Stomach (tissue), 8 donors: ENCODE measurements at regions not wholly inside any gene's neighbourhood (a gene's known extent, or its start where the extent isn't known, plus 50 kb on each side); places are given as distances from the start of the nearest gene placed in this dataset.

Experiments used
- DNase-seq, 2 donors: peaks; one replicate each; pipeline versions ENCODE4 v3.0.0 to v3.0.0-alpha.2; 2013 to 2019
- H3K27ac ChIP-seq, 5 donors: fragments of 200-600 bp in 4 of 5; sonication (generic) in 4 of 5; one replicate each; pipeline ENCODE4 v1.5.1; 2013 to 2019; ENCODE audit warnings: mild to moderate bottlenecking in 1 of 5, moderate library complexity in 1 of 5
- H3K27me3 ChIP-seq, 3 donors: fragments of 200-600 bp; sonication (generic); one replicate each; pipeline ENCODE4 v1.5.1; 2017 to 2019; ENCODE audit warnings: mixed run types in 1 of 3
- H3K36me3 ChIP-seq, 4 donors: fragments of 200-600 bp; sonication (generic); 1 replicate in 3 of 4; 2 replicates in 1 of 4; pipeline ENCODE4 v1.5.1; 2016 to 2019
- H3K4me1 ChIP-seq, 4 donors: fragments of 200-600 bp; sonication (generic); one replicate each; pipeline ENCODE4 v1.5.1; 2016 to 2019
- H3K4me3 ChIP-seq, 4 donors: fragments of 200-600 bp; sonication (generic) in 3 of 4; one replicate each; pipeline ENCODE4 v1.5.1; 2016 to 2019; ENCODE audit warnings: mild to moderate bottlenecking in 1 of 4
- H3K9me3 ChIP-seq, 4 donors: fragments of 200-600 bp; sonication (generic); one replicate each; pipeline ENCODE4 v1.5.1; 2016 to 2019
- EP300 ChIP-seq: sonication (generic); formaldehyde crosslinking; IDR thresholded peaks from one replicate; pipeline ENCODE4 v1.6.1; 2017; ENCODE audit warnings: antibody characterized with exemption
- POLR2A ChIP-seq, 4 donors: fragments of 450-650 bp; IDR thresholded peaks; one replicate each; pipeline ENCODE4 v1.6.1; 2016; ENCODE audit warnings: antibody characterized with exemption in 4 of 4, control low read depth in 2 of 4, mild to moderate bottlenecking in 1 of 4, moderate library complexity in 1 of 4
- POLR2AphosphoS5 ChIP-seq, 3 donors: sonication (generic); formaldehyde crosslinking; IDR thresholded peaks; one replicate each; pipeline ENCODE4 v1.6.1; 2016; ENCODE audit warnings: antibody characterized with exemption in 3 of 3
- WGBS, 5 donors: extraction: QIAGEN DNeasy Blood & Tissue Kit in 3 of 5; methylation state at CpG; one replicate each; pipeline versions ENCODE4 v1.1.5 to v1.1.7; 2013 to 2018; 5-methylcytosine and 5-hydroxymethylcytosine counted together
- intact Hi-C: fragments of 100-400 bp; cut with DNase I; formaldehyde crosslinking; loops from one replicate; pipeline ENCODE4 v1.15.1; 2023; ENCODE audit warnings: low total_unique reads
- TF ChIP-seq, protein P1 (sequence below), 7 experiments: fragments of 450-650 bp in 4 of 7; fragments of 200-600 bp in 3 of 7; sonication (generic) in 3 of 7; IDR thresholded peaks; one replicate each; pipeline ENCODE4 v1.5.1; 2016 to 2019; ENCODE audit warnings: antibody characterized with exemption in 7 of 7, control low read depth in 2 of 7, mild to moderate bottlenecking in 1 of 7
- donor health status: healthy with polysubstance abuse.
- donor health status: Bipolar disorder and iron deficiency.
- donor health status: healthy.

DNA sequence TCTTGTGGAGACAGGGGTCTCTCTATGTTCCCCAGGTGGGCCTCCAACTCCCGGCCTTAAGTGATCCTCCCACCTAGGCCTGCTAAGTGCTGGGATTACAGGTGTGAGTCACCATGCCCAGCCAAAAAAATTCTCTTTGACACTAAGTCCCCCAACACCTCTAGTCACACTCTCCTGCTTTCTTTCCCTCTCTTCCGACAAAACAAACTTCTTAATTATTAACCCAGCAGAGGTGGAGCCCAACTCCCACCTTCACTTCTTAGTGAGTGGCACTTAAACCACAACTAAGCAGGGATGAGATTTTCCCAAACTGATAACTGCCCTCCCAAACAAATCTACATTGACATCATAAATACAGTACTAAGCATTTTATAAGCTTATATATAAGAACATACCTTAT lies 60.5 kb upstream of the PMAIP1 start:
- no peaks in the 10 kb centered on the region for H3K4me1 ChIP-seq
- H3K27ac ChIP-seq = no peak overlapping the region
- no peaks in the 10 kb centered on the region for H3K9me3 ChIP-seq
- WGBS, 5 donors = 58 to 71% (median 68%) methylated on average over 2 of the region's 2 CpGs
- no peak overlapping the region for H3K4me3 ChIP-seq
- no peaks in the 10 kb centered on the region for H3K36me3 ChIP-seq
- H3K27me3 ChIP-seq = peaks cover 0 to 17% (median 0%) of the 10 kb centered on the region in 3 donors
- no peak for DNase-seq
- TF ChIP-seq POLR2A (IDR thresholded peaks at IDR 0.05) (no peak), EP300 (no peak), POLR2AphosphoS5 (IDR thresholded peaks at IDR 0.05) (no peak)
- TF ChIP-seq, protein P1, sequence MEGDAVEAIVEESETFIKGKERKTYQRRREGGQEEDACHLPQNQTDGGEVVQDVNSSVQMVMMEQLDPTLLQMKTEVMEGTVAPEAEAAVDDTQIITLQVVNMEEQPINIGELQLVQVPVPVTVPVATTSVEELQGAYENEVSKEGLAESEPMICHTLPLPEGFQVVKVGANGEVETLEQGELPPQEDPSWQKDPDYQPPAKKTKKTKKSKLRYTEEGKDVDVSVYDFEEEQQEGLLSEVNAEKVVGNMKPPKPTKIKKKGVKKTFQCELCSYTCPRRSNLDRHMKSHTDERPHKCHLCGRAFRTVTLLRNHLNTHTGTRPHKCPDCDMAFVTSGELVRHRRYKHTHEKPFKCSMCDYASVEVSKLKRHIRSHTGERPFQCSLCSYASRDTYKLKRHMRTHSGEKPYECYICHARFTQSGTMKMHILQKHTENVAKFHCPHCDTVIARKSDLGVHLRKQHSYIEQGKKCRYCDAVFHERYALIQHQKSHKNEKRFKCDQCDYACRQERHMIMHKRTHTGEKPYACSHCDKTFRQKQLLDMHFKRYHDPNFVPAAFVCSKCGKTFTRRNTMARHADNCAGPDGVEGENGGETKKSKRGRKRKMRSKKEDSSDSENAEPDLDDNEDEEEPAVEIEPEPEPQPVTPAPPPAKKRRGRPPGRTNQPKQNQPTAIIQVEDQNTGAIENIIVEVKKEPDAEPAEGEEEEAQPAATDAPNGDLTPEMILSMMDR (IDR thresholded peaks at IDR 0.05) = no peak
- intact Hi-C loops = no loop called here

DNA sequence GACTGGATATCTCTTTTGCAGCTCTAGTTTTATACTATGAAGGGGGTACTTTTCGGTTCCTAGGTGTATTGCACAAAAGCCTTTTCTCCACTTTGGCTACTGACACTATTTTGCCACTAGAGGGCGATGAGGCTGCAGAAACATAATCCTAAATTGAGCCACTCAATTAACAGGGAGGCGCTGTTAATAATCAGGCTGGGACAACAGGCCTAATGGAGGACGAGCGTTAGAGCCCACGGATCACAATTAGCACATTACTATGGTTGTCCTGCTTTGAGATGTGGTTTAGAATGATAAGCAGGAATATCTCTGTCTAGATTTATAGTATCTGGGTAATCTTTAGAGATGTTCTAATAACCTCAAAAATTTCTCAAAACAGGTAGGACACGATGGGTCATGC lies 62.2 kb upstream of the PMAIP1 start:
- intact Hi-C loops = no loop called here
- 15 to 22% (median 17%) methylated on average over 7 of the region's 7 CpGs for WGBS, 5 donors
- Histone ChIP-seq H3K36me3 (no peaks in the 10 kb centered on the region), H3K27me3 (peaks cover 0 to 17% (median 0%) of the 10 kb centered on the region in 3 donors), H3K27ac (no peak overlapping the region), H3K4me3 (no peak overlapping the region), H3K9me3 (no peaks in the 10 kb centered on the region), H3K4me1 (no peaks in the 10 kb centered on the region)
- no peak for TF ChIP-seq POLR2A (IDR thresholded peaks at IDR 0.05)
- TF ChIP-seq, protein P1 (IDR thresholded peaks at IDR 0.05) = peak in 5 of 7 experiments; percentile 40 to 87 (median 67)
- DNase-seq = peak; percentile 39 to 76

DNA sequence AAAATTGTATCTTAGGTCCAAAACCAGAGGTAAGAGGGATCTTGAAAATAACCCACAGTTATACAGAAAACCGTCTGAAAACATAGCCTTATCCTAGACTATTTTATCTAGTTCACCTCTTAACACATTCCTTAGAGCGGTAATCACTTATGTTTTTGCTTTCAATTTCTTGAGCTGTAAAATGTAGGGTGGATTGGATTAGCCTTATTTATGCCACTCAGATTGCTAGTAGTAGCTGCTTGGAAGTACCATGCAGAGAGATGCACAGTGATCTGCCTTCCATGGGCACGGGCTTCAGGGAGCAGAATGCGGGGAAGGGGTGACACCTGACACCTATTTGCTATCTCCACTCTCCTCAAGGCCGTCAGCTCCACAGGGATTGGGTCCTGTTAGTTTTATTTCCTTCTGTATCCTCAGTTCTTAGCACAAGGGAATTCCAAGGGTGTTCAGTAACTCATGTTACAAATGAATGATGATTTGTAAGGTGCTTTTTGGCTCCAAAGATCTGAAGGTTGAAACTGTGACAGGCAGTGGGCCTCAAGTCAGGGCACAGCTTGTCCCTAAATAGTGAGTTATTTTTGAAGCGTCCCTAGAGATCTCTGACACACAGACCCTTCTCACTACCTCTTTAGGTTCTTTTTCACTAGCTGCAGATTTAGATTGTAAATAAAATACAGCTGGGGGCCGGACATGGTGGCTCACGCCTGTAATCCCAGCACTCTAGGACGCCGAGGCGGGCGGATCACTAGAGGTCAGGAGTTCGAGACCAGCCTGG lies 64.0 kb upstream of the PMAIP1 start:
- H3K27me3 ChIP-seq = peaks cover 0 to 14% (median 0%) of the 10 kb centered on the region in 3 donors
- intact Hi-C loops = no loop called here
- no peak overlapping the region for H3K4me3 ChIP-seq
- no peak overlapping the region for H3K27ac ChIP-seq
- no peak for TF ChIP-seq POLR2A (IDR thresholded peaks at IDR 0.05)
- TF ChIP-seq, protein P1 (IDR thresholded peaks at IDR 0.05) = no peak
- no peaks in the 10 kb centered on the region for H3K4me1 ChIP-seq
- H3K9me3 ChIP-seq = no peaks in the 10 kb centered on the region
- WGBS, 5 donors = 60 to 65% (median 62%) methylated on average over 13 of the region's 13 CpGs
- no peak for DNase-seq
- H3K36me3 ChIP-seq = no peaks in the 10 kb centered on the region

DNA sequence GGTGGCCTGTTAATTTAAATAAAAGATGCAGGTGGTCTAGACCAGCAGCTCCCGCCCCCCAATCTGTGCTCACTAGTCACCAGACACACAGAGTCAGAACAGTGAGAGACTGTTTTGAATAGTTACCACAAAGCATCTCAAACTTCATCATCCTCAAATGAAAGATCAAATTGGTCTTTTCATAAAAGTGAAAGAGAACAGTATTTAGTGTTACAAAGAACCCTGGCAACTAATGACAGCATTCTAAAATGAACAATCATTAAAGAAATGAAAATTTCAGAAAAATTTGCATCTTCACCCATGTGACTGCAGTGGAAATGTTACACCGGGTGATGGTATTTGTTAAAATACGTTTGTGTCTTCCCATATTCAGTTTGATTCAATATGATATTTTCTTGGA lies 65.5 kb upstream of the PMAIP1 start:
- no peak for DNase-seq
- 65 to 76% (median 67%) methylated on average over 3 of the region's 3 CpGs for WGBS, 5 donors

DNA sequence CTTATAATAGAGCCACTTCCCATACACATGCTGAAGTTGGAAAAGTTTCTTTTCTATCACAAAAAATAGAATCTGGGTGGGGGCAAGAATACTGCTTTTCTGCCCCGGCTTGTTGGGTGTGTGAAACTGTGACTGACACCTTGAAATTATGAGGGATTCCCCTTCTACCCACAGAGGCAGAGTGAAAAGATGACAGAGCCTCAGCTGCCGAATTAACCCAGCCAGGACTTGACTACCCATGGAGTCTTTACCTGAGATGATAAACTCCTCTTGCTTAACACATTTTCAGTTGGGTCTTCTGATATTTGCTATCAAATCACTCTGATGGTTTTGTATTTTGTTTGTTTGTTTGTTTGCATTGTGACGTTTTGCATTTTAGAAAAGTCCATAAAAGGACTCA lies 66.0 kb upstream of the PMAIP1 start:
- Histone ChIP-seq H3K27ac (no peak overlapping the region), H3K36me3 (no peaks in the 10 kb centered on the region), H3K4me3 (no peak overlapping the region), H3K9me3 (no peaks in the 10 kb centered on the region), H3K4me1 (no peaks in the 10 kb centered on the region), H3K27me3 (peaks cover 0 to 14% (median 0%) of the 10 kb centered on the region in 3 donors)
- TF ChIP-seq, protein P1 (IDR thresholded peaks at IDR 0.05) = no peak
- TF ChIP-seq POLR2A (IDR thresholded peaks at IDR 0.05) (no peak), EP300 (no peak), POLR2AphosphoS5 (IDR thresholded peaks at IDR 0.05) (no peak)
- WGBS, 5 donors = 51 to 62% (median 54%) methylated on average over 3 of the region's 3 CpGs
- intact Hi-C loops = no loop called here
- DNase-seq = no peak

More for the DNA sequence above, 65.5 kb upstream of the PMAIP1 start:
- intact Hi-C loops = no loop called here
- no peak overlapping the region for H3K4me3 ChIP-seq
- H3K27me3 ChIP-seq = peaks cover 0 to 14% (median 0%) of the 10 kb centered on the region in 3 donors
- no peak for TF ChIP-seq EP300
- TF ChIP-seq POLR2A (IDR thresholded peaks at IDR 0.05) = no peak
- TF ChIP-seq POLR2AphosphoS5 (IDR thresholded peaks at IDR 0.05) = no peak
- H3K27ac ChIP-seq = no peak overlapping the region
- no peaks in the 10 kb centered on the region for H3K9me3 ChIP-seq
- no peaks in the 10 kb centered on the region for H3K4me1 ChIP-seq
- H3K36me3 ChIP-seq = no peaks in the 10 kb centered on the region
